ENCODE measurements at regions not wholly inside any gene's neighbourhood (a gene's known extent, or its start where the extent isn't known, plus 50 kb on each side); places are given as distances from the start of the nearest gene placed in this dataset.

- TF ChIP-seq POLR2A (IDR thresholded peaks at IDR 0.05) = no peak
- TF ChIP-seq CTCF (IDR thresholded peaks at IDR 0.05) = no peak
These were observed 272.2 kb upstream of the B3GALT2 start for GRCh38 chr1:193458628-193459027.
